NCI-H1694 (cell line): ENCODE measurements at regions not wholly inside any gene's neighbourhood (a gene's known extent, or its start where the extent isn't known, plus 50 kb on each side); places are given as distances from the start of the nearest gene placed in this dataset.
A peak's percentile ranks its signal among the peaks of the same experiment; 100 is the strongest.
"Not testable (repeated sequence)": the region's sequence is repeated elsewhere in the genome, so short reads cannot be mapped to it uniquely, and the experiment has no call there.

ENCODE experiments used
- DNase-seq: peaks from one replicate; lab custom pipeline; 2025; lab: John Stamatoyannopoulos, UW

DNA sequence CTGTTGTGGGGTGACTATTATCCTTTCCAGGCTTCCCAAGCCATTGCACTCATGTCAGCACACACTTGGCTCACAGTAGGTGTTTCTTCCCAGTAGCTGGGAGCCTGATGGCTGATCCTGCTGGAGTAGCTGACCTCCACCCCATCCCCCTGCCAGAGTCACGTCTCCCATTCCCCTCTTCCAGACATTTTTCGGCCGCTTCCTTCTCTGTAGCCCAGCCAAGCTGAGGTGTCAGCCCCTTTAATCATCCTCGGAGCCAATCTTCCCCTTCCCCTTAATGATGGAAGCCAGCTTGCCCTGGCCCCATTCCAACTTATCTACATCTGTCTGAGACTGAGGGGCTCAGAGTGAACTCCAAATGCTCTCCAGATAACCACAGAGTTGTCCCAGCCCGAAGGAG lies 550.7 kb downstream of the MN1 start:
- no peak for DNase-seq

GRCh38 chr22:27251563-27251962 lies 550.0 kb downstream of the MN1 start:
- no peak for DNase-seq

- DNase-seq, result no peak
These were observed 549.1 kb downstream of the MN1 start for GRCh38 chr22:27252282-27253049.

- no peak for DNase-seq
These were observed 548.3 kb downstream of the MN1 start for GRCh38 chr22:27253108-27253902.

GRCh38 chr22:27254063-27254462 lies 547.5 kb downstream of the MN1 start:
- not testable (repeated sequence) for DNase-seq

- no peak for DNase-seq
These were observed 546.0 kb downstream of the MN1 start for GRCh38 chr22:27255580-27255979.

GRCh38 chr22:27257987-27258386 lies 543.6 kb downstream of the MN1 start:
- no peak for DNase-seq

GRCh38 chr22:27258616-27259172 lies 542.9 kb downstream of the MN1 start:
- DNase-seq, result no peak

- no peak for DNase-seq
These were observed 542.1 kb downstream of the MN1 start for GRCh38 chr22:27259433-27259832.

GRCh38 chr22:27260087-27260698 lies 541.4 kb downstream of the MN1 start:
- peak; percentile 39 for DNase-seq

DNA sequence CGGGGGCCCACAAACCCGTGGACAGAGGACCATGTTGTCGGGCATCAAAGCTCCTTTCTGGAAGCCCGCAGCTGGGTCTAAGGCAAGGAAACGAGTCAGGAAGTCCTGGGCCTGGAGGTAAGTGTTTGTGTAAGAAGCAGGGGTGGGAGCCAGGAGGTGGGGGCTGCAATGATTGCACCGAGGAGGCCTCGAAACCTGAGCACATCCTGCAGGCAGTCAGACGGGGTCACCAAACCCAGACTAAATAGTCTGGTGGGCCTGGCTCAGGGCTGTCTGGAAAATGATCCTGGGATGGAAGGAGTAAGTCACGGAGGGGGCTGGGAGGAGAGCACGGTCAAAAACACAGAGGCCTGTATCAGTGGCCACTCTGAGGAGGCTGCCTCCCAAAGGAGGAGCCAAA lies 539.2 kb downstream of the MN1 start:
- DNase-seq, result no peak

GRCh38 chr22:27264184-27264583 lies 537.4 kb downstream of the MN1 start:
- DNase-seq, result no peak

GRCh38 chr22:27267145-27267544 lies 534.4 kb downstream of the MN1 start:
- DNase-seq, result no peak

- DNase-seq, result peak; percentile 14
These were observed 531.6 kb downstream of the MN1 start for GRCh38 chr22:27269751-27270543.

DNA sequence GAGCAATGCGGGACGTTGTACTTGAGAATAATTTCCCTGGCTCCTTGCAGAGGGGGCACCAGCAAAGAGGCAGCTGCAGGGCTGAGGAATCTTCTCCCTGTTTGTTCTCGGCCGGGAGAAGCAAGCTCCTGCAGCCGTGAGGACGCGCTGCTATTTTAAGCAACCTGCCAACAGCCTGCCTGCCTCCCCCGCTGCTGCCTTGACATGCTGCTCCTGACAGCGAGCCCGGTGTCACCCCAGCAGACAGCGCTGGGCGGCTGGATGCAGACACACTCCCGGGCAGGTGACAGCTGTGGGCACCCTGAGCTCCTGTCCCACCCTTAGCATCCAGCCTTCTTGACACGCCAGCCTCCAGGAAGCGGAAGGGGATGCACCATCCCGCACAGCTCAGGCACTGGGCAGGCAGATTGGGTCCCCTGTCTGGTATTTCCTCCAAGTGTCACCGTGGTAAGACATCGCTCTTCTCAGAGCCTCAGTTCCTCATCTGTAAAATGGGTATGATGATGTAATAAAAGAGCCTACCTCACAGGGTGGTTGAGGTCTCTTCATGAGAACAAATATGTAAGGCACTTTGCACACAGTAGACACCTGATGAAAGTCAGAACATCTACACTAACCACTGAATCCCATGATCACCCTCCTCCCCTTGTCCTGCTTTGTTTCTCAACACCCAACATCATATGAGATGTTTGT lies 530.6 kb downstream of the MN1 start:
- peak; percentile 47 for DNase-seq

- DNase-seq, result no peak
These were observed 528.1 kb downstream of the MN1 start for GRCh38 chr22:27273436-27273835.

GRCh38 chr22:27273853-27274252 lies 527.7 kb downstream of the MN1 start:
- DNase-seq, result no peak

GRCh38 chr22:27274770-27275449 lies 526.6 kb downstream of the MN1 start:
- DNase-seq, result no peak

DNA sequence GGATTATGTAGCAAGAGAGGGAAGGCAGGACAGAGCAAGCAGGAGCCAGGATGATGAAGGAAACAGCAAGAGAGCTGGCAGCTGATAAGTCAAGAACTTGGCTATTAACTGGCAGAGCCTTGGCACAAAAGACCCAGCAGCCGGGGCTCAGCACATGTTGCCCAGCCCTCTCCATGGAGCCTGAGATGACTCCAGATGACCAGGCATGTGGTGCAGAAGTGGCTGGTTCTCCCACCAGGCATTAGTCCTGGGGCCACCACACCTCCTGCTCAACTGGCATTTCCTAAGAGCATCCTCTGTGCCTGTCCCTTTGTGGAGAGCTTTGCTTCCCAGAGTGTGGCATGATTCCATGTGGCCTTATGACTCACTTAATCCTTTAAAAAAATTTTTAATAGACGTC lies 522.6 kb downstream of the MN1 start:
- no peak for DNase-seq

GRCh38 chr22:27283240-27283639 lies 518.3 kb downstream of the MN1 start:
- no peak for DNase-seq

GRCh38 chr22:27283714-27284113 lies 517.8 kb downstream of the MN1 start:
- DNase-seq, result no peak
